ENCODE measurements at regions not wholly inside any gene's neighbourhood (a gene's known extent, or its start where the extent isn't known, plus 50 kb on each side); places are given as distances from the start of the nearest gene placed in this dataset.

- Histone ChIP-seq H3K36me3 (no peaks in the 10 kb centered on the region), H3K4me1 (no peaks in the 10 kb centered on the region), H3K9me3 (no peaks in the 10 kb centered on the region), H3K27ac (replicated peaks in 1 of 4) (no peak overlapping the region), H3K4me3 (no peak overlapping the region), H3K27me3 (peaks cover 0 to 6% (median 0%) of the 10 kb centered on the region in 4 donors)
- intact Hi-C loops (cut with DNase I) = no loop called here
- DNase-seq (ENCODE audit: extremely low spot score) = peak; percentile 34
- 63% methylated on average over 9 of the region's 9 CpGs for WGBS
- no peak for TF ChIP-seq POLR2A (IDR thresholded peaks at IDR 0.05; ENCODE audit: low read depth)
- TF ChIP-seq CTCF (IDR thresholded peaks at IDR 0.05) = no peak
- TF ChIP-seq EP300 (IDR thresholded peaks at IDR 0.05) = no peak
- no peak for TF ChIP-seq POLR2AphosphoS5 (IDR thresholded peaks at IDR 0.05)
These were observed 240.9 kb upstream of the CAMK1G start for GRCh38 chr1:209342441-209343175.

- intact Hi-C loops (cut with DNase I) = no loop called here
- H3K4me1 ChIP-seq = no peaks in the 10 kb centered on the region
- TF ChIP-seq POLR2A (IDR thresholded peaks at IDR 0.05; ENCODE audit: low read depth) = no peak
- no peak for TF ChIP-seq CTCF (IDR thresholded peaks at IDR 0.05)
- no peak for TF ChIP-seq EP300 (IDR thresholded peaks at IDR 0.05)
- no peak for TF ChIP-seq POLR2AphosphoS5 (IDR thresholded peaks at IDR 0.05)
- peaks cover 0 to 6% (median 0%) of the 10 kb centered on the region in 4 donors for H3K27me3 ChIP-seq
- WGBS = 85% methylated on average over 4 of the region's 4 CpGs
- H3K27ac ChIP-seq (replicated peaks in 1 of 4) = no peak overlapping the region
- no peaks in the 10 kb centered on the region for H3K9me3 ChIP-seq
- no peak overlapping the region for H3K4me3 ChIP-seq
- peak; percentile 78 for DNase-seq (ENCODE audit: extremely low spot score)
- no peaks in the 10 kb centered on the region for H3K36me3 ChIP-seq
These were observed 240.0 kb upstream of the CAMK1G start for GRCh38 chr1:209343511-209343910.

- H3K9me3 ChIP-seq = no peaks in the 10 kb centered on the region
- H3K4me3 ChIP-seq = no peak overlapping the region
- intact Hi-C loops (cut with DNase I) = no loop called here
- WGBS = 60% methylated on average over 2 of the region's 2 CpGs
- H3K27me3 ChIP-seq = peaks cover 0 to 6% (median 0%) of the 10 kb centered on the region in 4 donors
- TF ChIP-seq POLR2AphosphoS5 (IDR thresholded peaks at IDR 0.05) = no peak
- no peak for TF ChIP-seq POLR2A (IDR thresholded peaks at IDR 0.05; ENCODE audit: low read depth)
- TF ChIP-seq EP300 (IDR thresholded peaks at IDR 0.05) = no peak
- no peaks in the 10 kb centered on the region for H3K36me3 ChIP-seq
- H3K27ac ChIP-seq (replicated peaks in 1 of 4) = no peak overlapping the region
- no peak for DNase-seq (ENCODE audit: extremely low spot score)
- H3K4me1 ChIP-seq = no peaks in the 10 kb centered on the region
These were observed 239.4 kb upstream of the CAMK1G start for GRCh38 chr1:209344156-209344555.

GRCh38 chr1:209349363-209350308, 233.9 kb upstream of the CAMK1G start:
- TF ChIP-seq EP300 (IDR thresholded peaks at IDR 0.05) (no peak), POLR2A (IDR thresholded peaks at IDR 0.05; ENCODE audit: low read depth) (no peak), POLR2AphosphoS5 (IDR thresholded peaks at IDR 0.05) (no peak), CTCF (IDR thresholded peaks at IDR 0.05) (no peak)
- 39% methylated on average over 9 of the region's 9 CpGs for WGBS
- Histone ChIP-seq H3K27ac (replicated peaks in 1 of 4) (no peak overlapping the region), H3K4me3 (no peak overlapping the region), H3K36me3 (no peaks in the 10 kb centered on the region), H3K27me3 (peaks cover 0 to 3% (median 0%) of the 10 kb centered on the region in 4 donors), H3K4me1 (no peaks in the 10 kb centered on the region), H3K9me3 (no peaks in the 10 kb centered on the region)
- intact Hi-C loops (cut with DNase I) = no loop called here
- no peak for DNase-seq (ENCODE audit: extremely low spot score)

- peak; percentile 42 for DNase-seq (ENCODE audit: extremely low spot score)
- Histone ChIP-seq H3K4me1 (no peaks in the 10 kb centered on the region), H3K9me3 (no peaks in the 10 kb centered on the region), H3K4me3 (no peak overlapping the region), H3K27me3 (no peaks in the 10 kb centered on the region), H3K27ac (replicated peaks in 1 of 4) (no peak overlapping the region), H3K36me3 (no peaks in the 10 kb centered on the region)
- intact Hi-C loops (cut with DNase I) = no loop called here
- 82% methylated on average over 3 of the region's 3 CpGs for WGBS
- no peak for TF ChIP-seq POLR2AphosphoS5 (IDR thresholded peaks at IDR 0.05)
- TF ChIP-seq CTCF (IDR thresholded peaks at IDR 0.05) = no peak
- no peak for TF ChIP-seq EP300 (IDR thresholded peaks at IDR 0.05)
- no peak for TF ChIP-seq POLR2A (IDR thresholded peaks at IDR 0.05; ENCODE audit: low read depth)
These were observed 230.5 kb upstream of the CAMK1G start for GRCh38 chr1:209353053-209353452.
